Gastroesophageal sphincter (tissue), 3 donors: ENCODE measurements at regions not wholly inside any gene's neighbourhood (a gene's known extent, or its start where the extent isn't known, plus 50 kb on each side); places are given as distances from the start of the nearest gene placed in this dataset.

ENCODE experiments used
- CTCF ChIP-seq, 4 experiments: fragments of 200-600 bp in 2 of 4; fragments of 450-650 bp in 2 of 4; sonication (generic) in 1 of 4; IDR thresholded peaks; one replicate each; pipeline ENCODE4 v1.5.1; 2017 to 2019; ENCODE audit warnings: antibody characterized with exemption in 4 of 4, mild to moderate bottlenecking in 2 of 4, moderate library complexity in 2 of 4
- EP300 ChIP-seq: sonication (generic); formaldehyde crosslinking; IDR thresholded peaks from one replicate; pipeline ENCODE4 v1.6.1; 2017; ENCODE audit warnings: antibody characterized with exemption, mild to moderate bottlenecking
- POLR2AphosphoS5 ChIP-seq: sonication (generic); formaldehyde crosslinking; IDR thresholded peaks from one replicate; pipeline ENCODE4 v1.6.1; 2017; ENCODE audit warnings: antibody characterized with exemption

GRCh38 chr6:12661432-12662089, 55.0 kb upstream of the PHACTR1 start:
- no peak for TF ChIP-seq POLR2AphosphoS5
- TF ChIP-seq CTCF (IDR thresholded peaks at IDR 0.05): no peak
- no peak for TF ChIP-seq EP300
